Tibial nerve (tissue), 4 donors: ENCODE measurements at regions not wholly inside any gene's neighbourhood (a gene's known extent, or its start where the extent isn't known, plus 50 kb on each side); places are given as distances from the start of the nearest gene placed in this dataset.

ENCODE experiments used
- CTCF ChIP-seq, 5 experiments: fragments of 200-600 bp in 3 of 5; fragments of 450-650 bp in 2 of 5; sonication (generic) in 3 of 5; IDR thresholded peaks; one replicate each; pipeline ENCODE4 v1.5.1; 2016 to 2019; ENCODE audit warnings: antibody characterized with exemption in 5 of 5, mild to moderate bottlenecking in 3 of 5, moderate library complexity in 2 of 5
- EP300 ChIP-seq, 2 donors: sonication (generic); formaldehyde crosslinking; IDR thresholded peaks; one replicate each; pipeline ENCODE4 v1.6.1; 2017; ENCODE audit warnings: antibody characterized with exemption in 2 of 2, mild to moderate bottlenecking in 1 of 2
- POLR2A ChIP-seq, 2 donors: fragments of 450-650 bp; IDR thresholded peaks; one replicate each; pipeline ENCODE4 v1.6.1; 2017; ENCODE audit warnings: antibody characterized with exemption in 2 of 2, mild to moderate bottlenecking in 2 of 2, moderate library complexity in 2 of 2

GRCh38 chr6:125528621-125529041 is 220.8 kb upstream of the HEY2 start:
- TF ChIP-seq CTCF (IDR thresholded peaks at IDR 0.05), result no peak
- TF ChIP-seq EP300 (IDR thresholded peaks at IDR 0.05), result no peak
- TF ChIP-seq POLR2A (IDR thresholded peaks at IDR 0.05), result no peak
